GM12872 (cell line): ENCODE measurements at regions not wholly inside any gene's neighbourhood (a gene's known extent, or its start where the extent isn't known, plus 50 kb on each side); places are given as distances from the start of the nearest gene placed in this dataset.

ENCODE experiments used
- TF ChIP-seq, protein P1 (sequence below): IDR thresholded peaks from 3 replicates; pipeline ENCODE4 v1.5.1; 2011; ENCODE audit warnings: low read depth, mild to moderate bottlenecking, low read length, moderate library complexity; ENCODE audit not compliant: insufficient read depth

- TF ChIP-seq, protein P1, sequence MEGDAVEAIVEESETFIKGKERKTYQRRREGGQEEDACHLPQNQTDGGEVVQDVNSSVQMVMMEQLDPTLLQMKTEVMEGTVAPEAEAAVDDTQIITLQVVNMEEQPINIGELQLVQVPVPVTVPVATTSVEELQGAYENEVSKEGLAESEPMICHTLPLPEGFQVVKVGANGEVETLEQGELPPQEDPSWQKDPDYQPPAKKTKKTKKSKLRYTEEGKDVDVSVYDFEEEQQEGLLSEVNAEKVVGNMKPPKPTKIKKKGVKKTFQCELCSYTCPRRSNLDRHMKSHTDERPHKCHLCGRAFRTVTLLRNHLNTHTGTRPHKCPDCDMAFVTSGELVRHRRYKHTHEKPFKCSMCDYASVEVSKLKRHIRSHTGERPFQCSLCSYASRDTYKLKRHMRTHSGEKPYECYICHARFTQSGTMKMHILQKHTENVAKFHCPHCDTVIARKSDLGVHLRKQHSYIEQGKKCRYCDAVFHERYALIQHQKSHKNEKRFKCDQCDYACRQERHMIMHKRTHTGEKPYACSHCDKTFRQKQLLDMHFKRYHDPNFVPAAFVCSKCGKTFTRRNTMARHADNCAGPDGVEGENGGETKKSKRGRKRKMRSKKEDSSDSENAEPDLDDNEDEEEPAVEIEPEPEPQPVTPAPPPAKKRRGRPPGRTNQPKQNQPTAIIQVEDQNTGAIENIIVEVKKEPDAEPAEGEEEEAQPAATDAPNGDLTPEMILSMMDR, result no peak
Observed at GRCh38 chr5:121273833-121274433, 577.7 kb upstream of the FTMT start.

DNA sequence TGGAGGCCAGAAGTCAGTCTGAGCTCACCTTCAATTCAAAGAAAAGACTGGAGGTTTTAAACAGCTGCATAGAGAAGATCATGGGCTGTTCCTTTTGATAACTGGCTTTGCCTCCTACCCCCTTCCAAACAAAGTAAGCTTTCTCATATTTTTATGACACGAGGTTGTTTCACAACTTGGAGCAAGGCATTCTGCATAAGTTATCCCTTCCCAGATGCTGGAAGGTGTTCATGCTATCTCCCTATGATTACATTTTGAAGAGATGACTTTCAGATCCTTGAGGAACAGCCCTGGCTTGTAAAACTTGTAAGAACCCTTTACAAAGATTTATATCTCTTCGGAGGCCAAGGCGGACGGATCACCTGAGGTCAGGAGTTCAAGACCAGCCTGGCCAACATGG lies 571.9 kb upstream of the FTMT start:
- TF ChIP-seq, protein P1, result no peak

DNA sequence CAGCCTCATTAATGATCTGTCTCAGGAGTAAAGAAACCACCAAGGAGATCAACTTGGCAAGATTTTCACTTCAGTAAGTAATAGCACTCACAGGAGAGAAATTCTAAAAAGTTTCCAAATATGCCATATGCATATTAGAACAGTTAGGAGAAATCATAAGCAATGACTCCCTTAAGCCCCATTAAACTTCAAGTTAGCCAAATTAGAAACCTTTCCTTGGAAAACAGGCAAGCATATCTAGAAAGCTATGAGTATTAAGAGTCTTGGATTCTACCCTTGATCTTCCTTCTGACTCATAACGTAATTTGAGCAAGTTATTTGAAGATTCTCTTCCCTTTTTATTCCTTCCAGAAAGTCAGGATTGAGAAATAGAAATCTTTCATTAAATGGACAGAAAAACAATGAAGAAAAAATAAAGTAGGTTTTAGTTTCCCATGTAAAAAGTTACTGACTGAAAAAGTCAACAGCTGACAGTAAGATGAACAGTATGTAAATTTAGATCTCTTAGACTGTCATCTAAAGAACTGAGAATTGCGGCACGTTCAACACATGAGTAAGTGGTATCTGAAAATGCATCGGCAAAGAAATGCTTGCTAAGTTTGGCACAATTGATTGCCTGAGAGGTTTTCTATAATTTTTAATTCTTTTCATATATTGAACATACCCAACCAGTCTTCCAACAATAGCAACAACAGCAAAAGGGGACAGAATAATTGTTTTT lies 565.7 kb upstream of the FTMT start:
- TF ChIP-seq, protein P1, result no peak

- TF ChIP-seq, protein P1, result no peak
Observed at GRCh38 chr5:121288781-121289180, 562.9 kb upstream of the FTMT start.

GRCh38 chr5:121292664-121293063 lies 559.0 kb upstream of the FTMT start:
- TF ChIP-seq, protein P1, result no peak

DNA sequence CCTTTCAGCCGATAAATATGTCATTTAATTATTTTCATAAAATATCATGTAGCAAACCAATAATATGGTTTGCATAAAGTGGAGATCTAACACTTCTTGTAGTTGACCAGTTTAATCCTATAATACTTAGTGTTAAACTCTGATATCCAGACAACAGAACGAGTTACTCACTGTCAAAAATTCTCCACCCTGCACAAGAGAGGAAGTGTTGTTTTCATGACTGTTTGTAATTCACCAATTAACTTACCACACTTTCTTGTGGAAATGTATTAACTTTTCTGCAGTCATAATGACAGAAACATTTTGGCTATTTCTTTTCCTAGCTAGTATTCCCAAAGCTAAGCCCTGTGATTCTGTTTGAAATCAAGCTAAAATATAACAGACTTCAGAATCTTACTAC lies 555.3 kb upstream of the FTMT start:
- TF ChIP-seq, protein P1, result no peak

DNA sequence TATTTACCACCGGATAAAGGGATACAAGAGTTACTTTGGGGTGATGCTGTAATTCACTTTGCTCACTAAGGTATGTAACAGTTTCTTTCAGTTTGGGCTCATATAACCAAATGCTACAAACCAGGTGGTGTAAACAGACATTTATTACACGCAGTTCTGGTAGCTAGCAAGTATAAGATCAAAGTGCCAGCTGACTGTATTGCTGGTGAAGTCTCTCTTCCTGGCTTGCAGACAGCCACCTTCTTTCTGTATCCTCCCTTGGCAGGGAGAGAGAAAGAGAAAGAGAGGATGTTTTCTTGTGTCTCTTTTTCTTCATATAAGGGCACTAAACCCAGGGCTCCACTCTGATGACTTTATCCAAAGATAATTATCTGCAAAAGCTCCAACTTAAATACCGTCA lies 552.5 kb upstream of the FTMT start:
- TF ChIP-seq, protein P1, result no peak
